KBM-7 (cell line): ENCODE measurements at regions not wholly inside any gene's neighbourhood (a gene's known extent, or its start where the extent isn't known, plus 50 kb on each side); places are given as distances from the start of the nearest gene placed in this dataset.
"Not testable (repeated sequence)": the region's sequence is repeated elsewhere in the genome, so short reads cannot be mapped to it uniquely, and the experiment has no call there.

Experiments
- DNase-seq: peaks from one replicate; pipeline ENCODE4 v3.0.0-alpha.2; 2015
- in situ Hi-C: fragments of 300-500 bp; cut with MboI; formaldehyde crosslinking; loops from 2 replicates; pipeline ENCODE4 v1.14.3; 2020; ENCODE audit warnings: low sequenced_read_pairs, low pct_unique_long_range_greater_than_20kb, mixed read lengths

DNA sequence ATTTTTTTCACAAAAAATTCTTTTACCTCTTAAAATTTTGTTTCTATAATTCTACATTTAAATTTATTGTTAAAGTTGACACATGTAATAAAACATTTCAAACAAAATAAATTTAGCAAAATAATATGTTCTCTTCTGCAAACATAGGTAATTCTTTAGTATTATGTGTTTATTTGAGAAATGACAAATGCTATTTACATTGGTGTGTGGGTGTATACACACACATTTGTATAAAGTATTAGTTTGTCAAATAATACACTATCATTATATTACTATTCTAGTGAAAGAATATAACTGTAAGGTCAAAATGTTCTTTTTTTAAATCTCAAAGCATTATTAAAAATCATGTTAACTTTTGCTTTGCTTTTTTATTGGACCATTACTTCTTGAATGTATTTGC, 1370.6 kb downstream of the SI start:
- in situ Hi-C loops = no loop called here
- DNase-seq = no peak

DNA sequence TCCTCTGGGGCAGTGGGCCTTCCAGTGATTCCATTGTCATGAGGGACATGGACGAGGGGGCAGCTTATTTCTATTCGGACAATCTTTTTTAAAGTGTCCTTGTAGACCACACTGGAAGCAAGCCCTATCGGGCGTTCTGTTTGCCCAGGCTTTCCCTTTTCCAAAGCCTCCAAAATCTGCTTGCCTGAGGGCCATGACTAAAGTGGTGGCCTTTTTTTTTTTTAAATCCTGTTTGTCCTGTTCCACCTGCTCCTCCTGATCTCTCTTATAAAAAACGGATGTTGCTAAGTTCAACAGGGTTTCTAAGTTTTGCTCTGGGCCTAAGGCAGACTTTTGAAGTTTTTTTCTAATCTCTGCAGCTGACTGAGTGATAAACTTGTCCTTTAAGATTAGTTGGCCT, 1380.1 kb downstream of the SI start:
- in situ Hi-C loops, DNase-seq: not testable (repeated sequence)

DNA sequence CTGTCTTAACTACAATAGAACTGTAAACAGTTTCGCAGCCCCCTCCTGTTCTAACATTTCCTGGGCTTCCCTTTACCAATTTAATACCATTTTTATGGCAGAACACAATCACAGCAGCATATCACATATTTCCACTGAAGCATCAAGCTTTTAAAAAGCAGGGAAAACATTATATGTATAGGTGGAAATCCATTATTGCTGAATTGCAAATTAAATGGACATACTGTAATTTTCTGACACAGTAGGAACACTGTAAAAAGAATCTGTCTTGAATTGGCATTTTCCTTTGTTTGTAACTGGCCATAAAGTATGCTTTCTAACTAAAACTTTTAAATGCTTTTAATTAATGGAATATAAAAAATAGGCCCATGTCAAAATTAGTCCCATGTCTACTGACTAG, 1385.8 kb downstream of the SI start:
- in situ Hi-C loops = no loop called here
- no peak for DNase-seq

DNA sequence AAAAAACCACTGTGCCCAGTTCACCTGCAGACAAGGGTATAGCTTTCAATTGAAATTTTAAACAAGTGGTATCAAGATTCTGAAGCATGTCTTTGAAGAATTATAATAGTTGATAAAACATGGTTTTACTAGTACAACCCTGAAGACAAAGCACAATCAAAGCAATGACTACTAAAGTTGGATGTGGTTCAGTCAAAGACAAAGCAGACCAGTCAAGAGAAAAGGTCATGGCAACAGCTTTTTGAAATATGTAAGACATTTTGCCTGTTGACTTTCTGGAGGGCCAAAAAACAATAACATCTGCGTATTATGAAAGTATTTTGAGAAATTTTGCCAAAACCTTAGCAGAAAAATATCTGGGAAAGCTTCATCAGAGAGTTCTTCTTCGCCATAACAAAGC, 1393.6 kb downstream of the SI start:
- in situ Hi-C loops = no loop called here
- no peak for DNase-seq

DNA sequence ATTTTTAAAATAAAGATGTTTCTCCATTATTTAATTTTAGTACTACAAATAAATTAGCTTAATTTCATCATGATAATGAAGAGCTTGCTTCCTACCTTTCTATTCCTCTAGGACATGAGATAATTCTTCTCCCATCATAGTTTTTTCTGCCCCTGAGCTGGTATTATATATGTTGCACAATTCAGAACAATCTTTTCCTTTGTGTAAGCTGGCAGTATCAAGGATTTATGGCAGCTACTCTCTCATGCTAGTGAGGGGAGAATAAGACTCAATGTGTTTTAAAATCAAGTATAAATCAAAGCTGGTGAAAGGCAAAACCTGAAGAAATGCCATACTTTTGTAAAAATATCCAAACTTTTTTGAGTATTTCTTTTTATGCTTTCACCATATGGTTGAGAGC, 1405.3 kb downstream of the SI start:
- in situ Hi-C loops = no loop called here
- no peak for DNase-seq

DNA sequence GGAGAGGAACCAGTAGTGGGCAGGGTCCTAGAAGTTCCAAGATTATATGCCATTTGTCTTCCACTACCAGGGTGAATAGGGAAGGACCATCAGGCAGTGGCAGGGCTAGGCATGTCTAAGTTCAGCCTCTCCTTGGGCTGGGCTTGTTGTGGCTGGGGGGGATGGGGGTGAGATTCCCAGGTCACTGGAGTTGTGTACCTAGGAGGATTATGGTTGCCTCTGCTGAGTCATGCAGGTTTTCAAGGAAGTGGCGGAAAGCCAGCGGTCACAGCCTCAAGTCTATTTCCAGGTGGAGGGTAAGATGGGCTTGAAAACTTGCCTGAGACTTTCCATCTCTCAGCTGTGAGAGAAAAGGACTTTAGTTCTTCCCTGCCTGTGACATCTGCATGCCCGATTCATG, 1407.1 kb downstream of the SI start:
- in situ Hi-C loops = no loop called here

DNA sequence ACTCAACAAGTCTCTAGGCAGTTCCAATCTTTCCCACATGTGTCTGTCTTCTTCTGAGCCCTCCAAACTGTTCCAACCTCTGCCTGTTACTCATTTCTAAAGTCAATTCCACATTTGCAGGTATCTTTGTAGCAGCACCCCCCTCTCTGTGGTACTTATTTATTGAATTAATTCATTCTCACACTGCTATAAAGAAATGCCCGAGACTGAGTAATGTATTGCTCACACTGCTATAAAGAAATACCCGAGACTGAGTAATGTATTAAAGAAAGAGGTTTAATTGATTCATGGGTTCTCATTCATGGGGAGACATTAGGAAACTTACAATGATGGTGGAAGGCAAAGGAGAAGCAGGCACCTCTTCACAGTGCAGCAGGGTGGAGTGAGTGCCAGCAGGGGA, 1413.8 kb downstream of the SI start:
- in situ Hi-C loops = no loop called here
- no peak for DNase-seq

More for the DNA sequence above, 1407.1 kb downstream of the SI start:
- DNase-seq = no peak

DNA sequence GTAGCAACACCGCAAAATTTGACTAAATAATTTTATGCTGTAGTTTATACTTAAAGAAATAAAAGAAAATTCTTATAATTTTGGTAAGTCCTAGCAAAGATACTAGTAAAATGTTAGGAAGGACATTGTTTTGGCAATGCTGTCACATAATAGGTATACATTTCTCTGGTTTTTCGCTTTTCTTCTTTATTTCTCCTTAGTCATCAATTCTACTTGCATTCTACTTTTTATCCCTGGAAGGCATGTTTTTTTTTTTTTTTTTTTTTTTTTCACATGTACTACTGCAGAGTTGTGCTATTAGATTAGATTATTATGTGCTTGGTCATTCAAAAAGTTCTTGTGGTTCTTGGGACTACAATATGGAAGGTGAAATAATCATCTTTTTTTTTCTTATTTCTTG, 1421.2 kb downstream of the SI start:
- DNase-seq = no peak
- in situ Hi-C loops = no loop called here

DNA sequence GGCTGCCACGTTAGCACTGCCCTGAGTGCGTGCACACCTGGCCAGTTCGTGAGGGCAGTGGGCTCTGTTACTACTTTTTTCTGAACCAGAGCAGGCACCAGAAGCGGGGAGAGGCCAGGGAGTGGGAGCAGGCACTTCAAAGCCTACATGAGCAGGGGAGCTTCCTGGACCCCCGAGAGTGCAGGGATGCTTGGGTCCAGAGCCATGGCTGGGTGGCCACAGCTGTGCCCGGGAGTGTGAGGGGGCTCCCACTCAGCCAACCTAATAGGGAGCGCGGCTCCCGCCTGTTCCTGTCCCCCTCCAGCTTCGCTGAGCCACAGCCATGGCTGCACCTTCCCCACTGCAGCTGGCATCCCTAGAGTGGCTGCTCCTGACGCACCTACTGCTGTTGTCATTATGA, 1423.3 kb downstream of the SI start:
- in situ Hi-C loops = no loop called here
- no peak for DNase-seq

DNA sequence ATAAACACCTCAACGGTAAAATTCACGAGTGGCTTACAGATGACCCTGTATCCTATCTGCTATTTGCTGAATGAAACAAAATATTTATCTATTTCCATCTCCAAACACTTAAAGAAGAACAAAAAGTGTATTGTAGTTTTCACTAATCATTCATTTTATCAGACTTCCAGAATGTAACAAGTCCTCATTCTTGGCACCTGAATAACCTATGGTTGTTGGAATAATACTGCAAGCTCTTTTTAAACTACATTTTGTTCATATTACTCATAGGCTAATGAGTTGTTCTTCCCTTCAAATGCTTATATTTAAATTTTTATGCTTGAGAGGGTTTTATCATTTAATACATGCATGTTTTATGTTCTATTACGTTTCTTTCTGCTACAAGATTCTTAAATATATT, 1434.1 kb downstream of the SI start:
- in situ Hi-C loops = no loop called here
- DNase-seq = no peak

DNA sequence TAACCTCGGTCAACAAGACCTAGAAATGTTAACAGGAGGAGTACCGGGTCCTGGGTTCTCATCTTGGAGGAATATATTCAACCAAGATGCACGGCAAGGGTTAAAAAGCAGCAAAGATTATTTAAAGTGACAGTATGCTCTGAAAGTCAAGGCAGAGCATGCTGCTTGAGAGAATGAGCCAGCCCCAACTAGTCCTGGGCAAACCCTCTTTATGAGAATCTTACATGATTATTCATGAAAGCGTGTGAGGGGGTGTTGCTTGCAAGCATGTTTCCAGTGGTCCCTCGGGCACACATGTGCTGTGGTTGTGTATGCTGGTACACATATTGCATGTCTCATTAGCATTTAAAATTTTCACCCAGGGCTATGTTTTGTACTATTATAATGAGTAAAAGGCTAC, 1445.6 kb downstream of the SI start:
- DNase-seq = no peak
- in situ Hi-C loops = no loop called here

DNA sequence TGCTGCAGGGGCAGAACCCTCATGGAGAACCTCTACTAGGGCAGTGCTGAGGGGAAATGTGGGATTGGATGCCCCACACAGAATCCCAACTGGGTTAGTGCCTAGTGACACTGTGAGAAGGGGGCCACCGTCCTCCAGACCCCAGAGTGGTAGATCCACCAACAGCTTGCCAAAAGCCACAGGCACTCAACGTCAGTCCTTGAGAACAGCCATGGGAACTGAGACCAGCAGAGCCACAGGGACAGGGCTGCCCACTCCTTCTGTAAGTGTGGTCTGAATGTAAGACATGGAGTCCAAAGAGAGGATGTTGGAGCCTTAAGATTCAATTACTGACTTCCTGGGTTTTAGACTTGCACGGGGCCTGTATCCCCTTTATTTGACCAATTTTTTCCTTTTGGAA, 1451.5 kb downstream of the SI start:
- DNase-seq = no peak
- in situ Hi-C loops = no loop called here

DNA sequence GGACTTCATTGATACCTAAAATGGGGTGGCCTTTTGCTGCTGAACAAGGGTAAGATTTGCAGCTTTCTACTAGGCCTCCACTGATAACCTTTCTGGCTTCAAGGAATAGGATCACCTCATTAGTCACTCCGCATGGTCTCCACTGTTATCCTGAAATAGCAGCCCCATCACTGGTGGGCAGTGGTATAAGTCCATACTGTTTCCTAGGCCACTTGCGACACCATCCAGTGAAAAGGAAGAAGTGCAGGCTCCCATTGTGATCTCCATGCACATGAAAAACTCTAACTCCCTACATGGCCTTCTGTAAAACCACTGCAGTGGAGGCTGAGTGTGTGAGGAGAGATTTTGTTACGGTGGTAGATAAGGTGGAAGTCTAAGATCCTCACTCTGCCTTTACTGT, 1455.9 kb downstream of the SI start:
- in situ Hi-C loops = no loop called here
- DNase-seq = no peak

DNA sequence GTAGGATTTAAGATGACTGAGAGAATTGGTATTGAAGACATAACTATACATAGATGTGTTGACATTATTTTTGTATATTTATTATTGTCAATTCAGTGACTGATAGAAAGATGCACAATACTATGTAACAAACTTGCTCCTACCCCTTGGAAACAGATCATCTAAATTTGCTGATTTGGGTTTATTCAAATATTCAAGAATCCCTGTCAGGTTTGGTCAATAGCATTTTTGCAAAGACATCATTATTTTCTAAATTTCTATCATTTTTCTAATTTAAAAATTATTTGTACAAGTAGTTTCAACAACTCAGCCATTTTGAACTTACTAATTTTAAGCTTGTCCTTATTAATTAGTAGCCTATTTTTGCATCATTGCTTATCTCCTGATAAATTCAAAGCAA, 1463.4 kb downstream of the SI start:
- in situ Hi-C loops = no loop called here
- no peak for DNase-seq

DNA sequence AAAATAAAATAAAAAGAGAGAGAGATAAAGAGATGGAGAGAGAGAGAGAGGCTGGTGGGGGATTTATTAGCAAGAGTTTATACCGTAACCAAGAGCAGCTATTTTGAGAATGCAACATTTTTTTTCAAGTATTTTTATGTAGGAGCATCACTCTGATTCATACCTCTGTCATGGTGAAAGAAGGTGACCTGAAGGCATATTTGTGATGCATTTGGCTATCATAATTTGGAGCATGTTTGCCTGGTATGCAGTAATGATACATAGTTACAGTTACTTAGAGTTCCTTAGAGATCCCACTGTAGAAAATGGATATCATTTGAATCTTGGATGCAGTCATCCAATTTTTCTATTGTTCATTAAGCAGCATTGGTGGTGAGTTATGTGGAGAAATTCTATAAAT, 1472.4 kb downstream of the SI start:
- no peak for DNase-seq
- in situ Hi-C loops = no loop called here

DNA sequence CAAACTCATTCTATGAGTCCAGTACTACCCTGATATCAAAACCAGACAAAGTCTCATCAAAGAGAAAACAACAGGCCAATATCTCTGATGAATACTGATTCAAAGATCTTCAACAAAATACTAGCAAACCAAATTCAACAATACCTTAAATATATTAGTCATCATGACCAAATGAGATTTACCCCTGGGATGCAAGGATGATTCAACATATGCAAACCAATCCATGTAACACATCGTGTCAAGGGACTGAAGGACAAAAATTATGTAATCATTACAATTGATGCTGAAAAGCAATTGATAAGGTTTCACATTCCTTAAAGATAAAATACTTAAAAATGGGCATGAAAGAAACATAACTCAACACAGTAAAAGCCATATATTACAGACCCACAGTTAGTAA, 1476.9 kb downstream of the SI start:
- no peak for DNase-seq
- in situ Hi-C loops = no loop called here

DNA sequence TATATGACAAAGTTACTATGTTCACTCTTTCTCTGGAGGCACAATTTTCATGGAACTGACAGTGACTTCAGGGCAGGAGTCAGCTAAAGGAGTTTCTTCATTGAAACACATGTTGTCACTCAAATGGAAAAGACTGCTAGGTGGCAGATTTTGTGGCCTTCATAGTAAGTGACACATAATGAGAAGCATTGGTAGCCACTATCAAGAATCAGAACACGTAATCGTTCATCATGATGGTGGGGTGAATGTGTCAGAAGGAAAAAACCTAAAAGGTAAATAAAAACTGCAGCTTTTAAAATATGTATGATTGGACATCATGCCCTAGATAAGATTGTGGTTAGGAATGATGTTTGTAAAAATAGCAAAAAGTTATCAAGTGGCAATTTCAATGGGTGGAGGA, 1491.0 kb downstream of the SI start:
- DNase-seq = no peak
- in situ Hi-C loops = no loop called here

DNA sequence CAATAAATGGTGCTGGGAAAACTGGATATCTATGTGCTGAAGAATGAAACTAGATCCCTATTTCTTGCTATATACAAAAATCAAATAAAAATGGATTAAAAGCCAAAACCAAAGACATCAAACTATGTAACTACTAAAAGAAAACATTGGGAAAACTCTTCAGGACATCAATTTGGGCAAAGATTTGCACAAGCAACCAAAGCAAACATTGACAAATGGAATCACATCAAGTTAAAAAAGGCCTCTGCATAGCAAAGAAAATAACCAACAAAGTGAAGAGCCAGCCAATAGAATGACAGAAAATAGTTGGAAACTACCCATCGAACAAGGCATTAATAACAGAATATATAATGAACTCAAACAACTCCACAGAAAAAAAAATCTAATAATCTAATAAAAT, 1495.3 kb downstream of the SI start:
- no peak for DNase-seq
- in situ Hi-C loops = no loop called here

DNA sequence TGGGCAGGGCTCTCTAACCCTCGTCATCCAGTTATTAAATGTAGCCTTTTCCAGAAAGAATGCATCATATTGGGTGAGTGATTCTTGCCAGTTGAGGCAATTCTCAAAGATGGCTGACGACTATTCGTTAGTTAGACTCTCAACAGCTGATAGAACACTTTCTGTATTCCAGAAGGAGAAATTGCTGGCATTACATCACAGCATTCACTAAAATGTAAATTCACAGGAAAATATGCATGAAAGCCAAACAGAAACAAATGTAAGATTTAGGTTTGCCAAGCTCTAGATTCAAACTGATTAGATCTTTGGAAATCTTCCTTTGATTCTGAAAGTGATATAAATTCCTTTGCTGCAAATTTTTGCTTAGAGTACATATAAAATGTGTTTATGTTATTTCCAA, 1501.0 kb downstream of the SI start:
- DNase-seq = no peak
- in situ Hi-C loops = no loop called here

DNA sequence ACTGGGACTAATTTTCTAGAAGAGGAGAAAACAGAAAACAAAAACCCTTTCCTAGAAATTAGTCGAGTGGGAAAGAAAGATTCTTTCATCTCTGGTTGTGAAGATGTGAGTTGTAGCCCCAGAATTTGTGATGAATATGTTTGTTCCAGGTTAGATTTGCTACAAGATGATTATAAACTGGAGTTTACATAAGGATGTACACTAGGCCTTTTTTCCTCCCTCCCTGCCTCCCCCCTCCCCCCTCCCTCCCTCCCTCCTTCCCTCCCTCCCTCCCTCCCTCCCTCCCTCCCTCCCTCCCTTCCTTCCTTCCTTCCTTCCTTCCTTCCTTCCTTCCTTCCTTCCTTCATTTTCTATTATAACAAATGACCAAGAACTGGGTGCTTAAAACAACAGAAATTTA, 1502.0 kb downstream of the SI start:
- in situ Hi-C loops = no loop called here
- DNase-seq = no peak

DNA sequence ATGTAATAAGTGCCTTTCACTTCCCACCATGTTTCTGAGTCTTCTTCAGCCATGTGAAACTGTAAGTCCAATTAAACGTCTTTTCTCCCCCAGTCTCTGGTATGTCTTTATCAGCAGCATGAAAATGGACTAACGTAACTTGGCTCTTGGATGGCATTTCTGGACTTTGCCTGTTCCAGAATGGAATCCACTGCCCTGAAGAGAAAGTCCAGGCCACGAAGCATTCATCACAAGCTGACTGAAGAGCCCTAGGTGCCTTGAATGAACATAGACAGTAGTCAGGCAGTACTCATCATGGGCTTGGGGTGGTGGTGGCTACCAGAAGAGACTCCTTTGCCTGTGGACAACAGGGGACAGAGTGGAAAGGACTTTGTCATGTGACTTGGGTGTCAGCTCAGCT, 1505.0 kb downstream of the SI start:
- in situ Hi-C loops = no loop called here
- DNase-seq = no peak

DNA sequence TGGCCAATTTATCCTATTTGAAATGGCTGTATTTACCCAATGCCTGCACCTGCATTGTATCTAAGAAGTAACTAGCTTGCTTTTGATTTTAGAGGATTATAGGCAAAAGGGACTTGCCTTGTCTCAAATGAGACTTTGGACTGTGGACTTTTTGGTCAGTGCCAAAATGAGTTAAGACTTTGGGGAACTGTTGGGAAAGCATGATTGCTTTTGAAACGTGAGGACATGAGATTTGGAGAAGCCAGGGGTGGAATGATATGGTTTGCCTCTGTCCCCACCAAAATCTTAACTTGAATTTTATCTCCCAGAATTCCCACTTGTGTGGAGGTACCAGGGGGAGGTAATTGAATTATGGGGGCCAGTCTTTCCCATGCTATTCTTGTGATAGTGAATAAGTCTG, 1505.4 kb downstream of the SI start:
- DNase-seq = no peak
- in situ Hi-C loops = no loop called here
